ENCODE measurements at regions not wholly inside any gene's neighbourhood (a gene's known extent, or its start where the extent isn't known, plus 50 kb on each side); places are given as distances from the start of the nearest gene placed in this dataset.

DNA sequence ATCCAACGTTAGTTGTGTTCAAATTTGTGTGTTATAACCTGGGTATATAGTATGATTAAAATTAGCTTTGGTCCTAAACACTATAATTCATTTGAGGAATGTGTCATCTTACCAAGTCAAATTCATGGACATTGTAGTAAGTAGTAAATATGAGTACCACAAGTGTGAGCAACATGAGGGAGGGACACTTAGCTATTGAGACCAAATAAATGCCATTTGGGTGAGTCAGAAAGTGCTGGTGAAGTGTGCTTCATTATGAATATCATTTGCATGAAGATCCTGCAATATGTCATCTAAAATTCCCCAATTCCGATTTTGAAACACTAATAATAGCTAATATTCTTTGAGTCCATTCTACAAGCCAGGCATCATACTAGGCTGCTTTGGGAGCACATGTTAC, 336.7 kb upstream of the KIF2A start:
- H3K36me3 ChIP-seq = no peaks in the 10 kb centered on the region
- no peak overlapping the region for H3K4me3 ChIP-seq
- no peaks in the 10 kb centered on the region for H3K4me1 ChIP-seq
- no peaks in the 10 kb centered on the region for H3K27me3 ChIP-seq
- H3K9me3 ChIP-seq = no peaks in the 10 kb centered on the region
- no peak overlapping the region for H3K27ac ChIP-seq
- no peak for TF ChIP-seq CTCF (IDR thresholded peaks at IDR 0.05)
- no peak for DNase-seq (ENCODE audit: low spot score)

GRCh38 chr5:61969755-61970154, 336.3 kb upstream of the KIF2A start:
- TF ChIP-seq CTCF (IDR thresholded peaks at IDR 0.05) = no peak
- Histone ChIP-seq H3K27me3 (no peaks in the 10 kb centered on the region), H3K36me3 (no peaks in the 10 kb centered on the region), H3K27ac (no peak overlapping the region), H3K4me1 (no peaks in the 10 kb centered on the region), H3K4me3 (no peak overlapping the region), H3K9me3 (no peaks in the 10 kb centered on the region)
- DNase-seq (ENCODE audit: low spot score) = no peak

- Histone ChIP-seq H3K27ac (no peak overlapping the region), H3K9me3 (no peaks in the 10 kb centered on the region), H3K36me3 (no peaks in the 10 kb centered on the region), H3K4me1 (no peaks in the 10 kb centered on the region), H3K4me3 (no peak overlapping the region), H3K27me3 (no peaks in the 10 kb centered on the region)
- DNase-seq (ENCODE audit: low spot score) = no peak
- no peak for TF ChIP-seq CTCF (IDR thresholded peaks at IDR 0.05)
Measured at GRCh38 chr5:61970218-61970617, 335.8 kb upstream of the KIF2A start.

GRCh38 chr5:61974680-61975079, 331.3 kb upstream of the KIF2A start:
- no peak overlapping the region for H3K4me3 ChIP-seq
- no peaks in the 10 kb centered on the region for H3K4me1 ChIP-seq
- H3K27ac ChIP-seq = no peak overlapping the region
- H3K9me3 ChIP-seq = no peaks in the 10 kb centered on the region
- TF ChIP-seq CTCF (IDR thresholded peaks at IDR 0.05) = no peak
- DNase-seq (ENCODE audit: low spot score) = no peak
- H3K27me3 ChIP-seq = no peaks in the 10 kb centered on the region
- H3K36me3 ChIP-seq = no peaks in the 10 kb centered on the region

DNA sequence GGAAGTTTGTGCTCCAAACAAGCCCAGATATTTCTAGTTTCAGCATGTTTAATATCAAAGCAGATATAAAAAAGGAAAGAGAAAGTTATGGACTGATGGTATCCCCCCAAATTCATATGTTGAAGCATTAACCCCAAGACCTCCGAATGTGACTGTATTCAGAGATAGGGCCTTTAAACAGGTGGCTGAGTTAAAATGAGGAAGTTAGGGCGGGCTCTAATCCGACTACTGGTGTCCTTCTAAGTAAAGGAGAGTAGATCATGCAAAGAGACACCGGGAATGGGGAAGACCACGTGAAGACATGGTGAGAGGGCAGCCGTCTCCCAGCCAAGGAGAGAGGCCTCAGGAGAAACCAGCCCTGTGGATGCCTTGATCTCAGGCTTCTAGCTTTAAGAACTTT, 324.1 kb upstream of the KIF2A start:
- Histone ChIP-seq H3K4me3 (no peak overlapping the region), H3K9me3 (peaks cover 0 to 6% of the 10 kb centered on the region in 2 donors), H3K27ac (no peak overlapping the region), H3K4me1 (no peaks in the 10 kb centered on the region), H3K36me3 (no peaks in the 10 kb centered on the region), H3K27me3 (no peaks in the 10 kb centered on the region)
- TF ChIP-seq CTCF (IDR thresholded peaks at IDR 0.05) = no peak
- DNase-seq (ENCODE audit: low spot score) = no peak

DNA sequence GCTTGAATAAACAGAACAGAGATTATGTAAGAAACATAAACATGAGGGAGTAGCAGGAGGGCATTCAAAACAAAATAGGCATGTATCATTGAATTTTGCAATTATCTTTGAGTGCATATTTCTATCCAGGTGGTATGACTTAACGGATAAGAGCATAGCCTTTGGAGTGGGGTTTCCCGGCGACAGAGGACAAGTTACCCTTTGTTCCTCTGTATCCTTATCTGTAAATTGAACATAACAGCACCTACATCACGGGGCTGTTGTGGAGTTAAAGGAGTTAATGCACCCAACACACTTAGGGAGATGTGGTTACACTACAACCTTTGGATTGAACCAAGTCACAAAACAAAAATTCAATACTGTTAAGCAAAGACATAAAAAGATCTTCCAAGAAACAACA, 314.6 kb upstream of the KIF2A start:
- Histone ChIP-seq H3K9me3 (peaks cover 0 to 13% of the 10 kb centered on the region in 2 donors), H3K4me1 (no peaks in the 10 kb centered on the region), H3K36me3 (no peaks in the 10 kb centered on the region), H3K27ac (no peak overlapping the region), H3K4me3 (no peak overlapping the region), H3K27me3 (no peaks in the 10 kb centered on the region)
- DNase-seq (ENCODE audit: low spot score) = no peak
- TF ChIP-seq CTCF (IDR thresholded peaks at IDR 0.05) = no peak
